GM10266 (cell line): ENCODE measurements at regions not wholly inside any gene's neighbourhood (a gene's known extent, or its start where the extent isn't known, plus 50 kb on each side); places are given as distances from the start of the nearest gene placed in this dataset.
A peak's percentile ranks its signal among the peaks of the same experiment; 100 is the strongest.

ENCODE experiments used
- DNase-seq: peaks from one replicate; pipeline ENCODE4 v3.0.0; 2012; ENCODE audit errors: extremely low spot score
- TF ChIP-seq, protein P1 (sequence below): IDR thresholded peaks from 2 replicates; pipeline ENCODE4 v1.5.1; 2012; ENCODE audit warnings: mild to moderate bottlenecking, low read depth; ENCODE audit not compliant: control insufficient read depth, insufficient read depth; ENCODE audit errors: missing control alignments

DNA sequence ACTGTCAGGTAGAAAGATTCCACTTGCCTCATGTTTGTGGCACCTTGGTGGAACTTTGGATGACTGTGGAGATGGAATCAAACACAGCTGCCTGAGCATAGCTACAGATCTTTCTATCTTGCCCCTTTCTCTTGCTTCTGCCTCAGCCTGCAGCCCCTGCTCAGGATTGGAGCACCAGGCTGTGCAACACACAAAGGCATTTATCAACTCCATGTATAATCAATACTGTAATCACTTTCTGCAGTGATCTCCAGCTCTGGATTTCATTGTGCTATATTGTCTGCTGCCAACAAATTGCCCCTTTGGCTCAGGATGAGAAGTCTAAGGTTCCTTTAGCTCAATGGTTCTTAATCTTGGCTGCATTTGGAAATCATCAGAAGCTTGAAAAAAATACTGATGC is 86.3 kb upstream of the PRPS1 start:
- no peak for DNase-seq
- TF ChIP-seq, protein P1, sequence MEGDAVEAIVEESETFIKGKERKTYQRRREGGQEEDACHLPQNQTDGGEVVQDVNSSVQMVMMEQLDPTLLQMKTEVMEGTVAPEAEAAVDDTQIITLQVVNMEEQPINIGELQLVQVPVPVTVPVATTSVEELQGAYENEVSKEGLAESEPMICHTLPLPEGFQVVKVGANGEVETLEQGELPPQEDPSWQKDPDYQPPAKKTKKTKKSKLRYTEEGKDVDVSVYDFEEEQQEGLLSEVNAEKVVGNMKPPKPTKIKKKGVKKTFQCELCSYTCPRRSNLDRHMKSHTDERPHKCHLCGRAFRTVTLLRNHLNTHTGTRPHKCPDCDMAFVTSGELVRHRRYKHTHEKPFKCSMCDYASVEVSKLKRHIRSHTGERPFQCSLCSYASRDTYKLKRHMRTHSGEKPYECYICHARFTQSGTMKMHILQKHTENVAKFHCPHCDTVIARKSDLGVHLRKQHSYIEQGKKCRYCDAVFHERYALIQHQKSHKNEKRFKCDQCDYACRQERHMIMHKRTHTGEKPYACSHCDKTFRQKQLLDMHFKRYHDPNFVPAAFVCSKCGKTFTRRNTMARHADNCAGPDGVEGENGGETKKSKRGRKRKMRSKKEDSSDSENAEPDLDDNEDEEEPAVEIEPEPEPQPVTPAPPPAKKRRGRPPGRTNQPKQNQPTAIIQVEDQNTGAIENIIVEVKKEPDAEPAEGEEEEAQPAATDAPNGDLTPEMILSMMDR = no peak

DNA sequence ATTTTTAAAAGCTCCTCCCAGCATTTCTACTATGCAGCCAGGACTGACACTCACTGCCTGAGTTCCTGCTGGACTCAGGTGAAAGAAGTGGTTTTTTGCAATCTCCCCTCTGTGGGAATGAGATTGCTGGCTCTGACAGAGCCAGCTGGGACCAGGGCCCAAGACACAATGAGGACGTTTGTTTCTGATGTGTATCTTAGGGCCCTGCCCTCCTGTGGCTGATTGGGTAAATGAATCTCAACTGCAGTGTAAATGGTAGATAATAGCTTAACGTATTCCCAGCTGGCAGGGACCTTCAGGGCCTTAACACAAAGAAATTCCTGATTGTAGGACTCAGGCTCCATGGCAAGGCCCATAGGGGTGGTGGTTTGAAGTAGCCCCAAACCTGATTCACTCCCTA is 85.8 kb upstream of the PRPS1 start:
- TF ChIP-seq, protein P1 = peak; percentile 2
- DNase-seq = no peak

DNA sequence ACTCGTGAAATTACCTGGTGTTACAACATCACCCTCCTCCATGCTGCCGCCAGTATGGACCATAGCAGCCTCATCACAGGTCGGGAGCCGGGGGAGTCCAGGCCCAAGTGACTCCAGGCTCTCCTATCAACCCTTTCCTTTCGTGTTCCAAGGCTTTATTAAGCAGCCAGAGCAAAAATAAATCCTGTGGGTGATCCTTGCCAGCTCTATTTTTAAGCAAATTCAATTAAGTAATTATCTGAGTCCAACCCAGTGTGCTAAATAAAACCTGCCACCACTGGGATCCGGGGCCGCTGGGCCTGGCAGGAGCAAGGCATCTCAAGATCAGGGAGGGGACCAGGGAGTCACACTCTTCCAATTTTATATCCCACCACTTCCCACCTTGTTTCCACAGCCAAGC is 80.7 kb upstream of the PRPS1 start:
- TF ChIP-seq, protein P1 = no peak
- no peak for DNase-seq

DNA sequence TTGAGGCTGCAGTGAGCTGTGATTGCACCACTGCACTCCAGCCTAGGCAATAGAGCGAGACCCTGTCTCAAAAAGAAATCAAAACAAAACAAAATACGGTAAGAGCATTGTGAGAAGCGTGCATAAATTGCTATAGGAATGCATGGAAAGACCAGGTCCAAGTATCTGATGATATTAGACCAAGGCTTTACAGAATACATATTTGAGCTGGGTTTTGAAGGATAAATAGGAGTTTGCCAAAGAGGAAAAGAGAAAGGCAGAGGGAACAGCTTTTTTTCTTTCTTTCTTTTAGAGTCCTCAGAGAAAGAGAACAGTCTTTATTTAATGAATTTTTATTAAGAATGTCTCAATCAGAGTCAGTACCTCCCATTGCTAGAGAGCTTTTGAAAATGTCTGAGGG is 79.5 kb upstream of the PRPS1 start:
- TF ChIP-seq, protein P1 = no peak
- no peak for DNase-seq

DNA sequence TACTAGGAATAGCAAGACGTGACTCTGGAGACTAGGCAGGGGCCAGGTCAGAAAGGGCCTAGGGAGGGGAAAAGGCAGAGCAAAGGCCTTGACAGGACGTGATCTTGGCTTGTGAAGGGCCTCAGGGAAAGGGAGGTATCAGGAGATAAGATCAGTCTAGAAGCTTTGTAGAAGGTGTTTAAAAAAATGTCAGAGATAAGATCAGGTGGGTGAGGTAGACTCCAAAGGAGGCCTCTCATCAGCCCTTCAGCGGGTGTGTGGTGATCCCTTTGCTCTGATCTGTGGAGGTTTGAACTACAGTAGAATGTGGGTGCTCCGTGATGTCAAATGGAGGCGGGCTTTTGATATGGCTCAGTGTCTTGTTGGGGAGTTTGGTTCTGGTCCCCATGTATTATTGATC is 78.8 kb upstream of the PRPS1 start:
- no peak for DNase-seq
- TF ChIP-seq, protein P1 = no peak

DNA sequence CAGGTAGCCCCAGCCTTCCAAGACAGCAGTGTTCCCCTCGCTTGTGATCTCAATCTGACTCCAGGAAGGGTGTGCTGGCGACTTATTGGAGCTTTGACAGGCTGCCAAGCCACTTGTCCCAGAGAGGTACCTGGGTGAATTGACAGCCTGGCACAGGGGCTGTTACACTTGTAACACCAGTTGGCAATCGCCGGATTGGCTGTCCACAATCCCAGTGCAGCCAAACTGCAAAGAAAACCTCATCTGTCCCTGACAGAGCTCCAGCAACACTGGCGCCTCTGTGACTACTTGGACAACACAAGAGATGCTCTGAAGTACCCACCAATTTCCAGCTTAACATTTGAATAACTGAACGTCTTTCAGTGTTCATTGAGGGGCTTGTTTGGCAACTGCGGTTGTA is 76.8 kb upstream of the PRPS1 start:
- TF ChIP-seq, protein P1 = no peak
- no peak for DNase-seq

DNA sequence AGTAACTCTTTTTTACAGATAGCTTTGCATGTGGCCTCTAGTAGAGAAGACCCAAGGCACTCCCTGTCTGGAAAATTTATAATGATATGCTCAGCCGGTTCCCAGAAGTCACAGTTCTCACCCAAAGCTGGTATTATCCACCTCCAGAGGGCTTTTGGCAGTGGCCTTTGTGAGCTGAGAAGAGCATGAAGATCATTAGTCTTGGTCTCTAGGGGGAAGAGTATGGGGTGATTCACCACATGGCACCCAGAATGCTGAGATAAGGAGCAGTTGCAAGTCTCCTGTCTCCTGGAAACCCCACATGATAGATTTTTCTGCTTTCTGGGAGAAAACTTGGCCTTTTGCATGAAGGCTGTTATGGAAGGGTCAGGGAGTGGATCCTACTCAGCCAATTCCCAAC is 75.4 kb upstream of the PRPS1 start:
- DNase-seq = no peak
- TF ChIP-seq, protein P1 = no peak
